Esophagus squamous epithelium (tissue), 5 donors: ENCODE measurements at regions not wholly inside any gene's neighbourhood (a gene's known extent, or its start where the extent isn't known, plus 50 kb on each side); places are given as distances from the start of the nearest gene placed in this dataset.

Source experiments
- DNase-seq: peaks from one replicate; lab custom pipeline; 2025; lab: John Stamatoyannopoulos, UW
- H3K27ac ChIP-seq, 4 donors: fragments of 200-600 bp; sonication (generic); one replicate each; pipeline ENCODE4 v1.5.1; 2016 to 2019; ENCODE audit warnings: mild to moderate bottlenecking in 1 of 4
- H3K27me3 ChIP-seq, 4 donors: fragments of 200-600 bp; sonication (generic); 1 replicate in 3 of 4; 2 replicates in 1 of 4; pipeline versions ENCODE4 v1.5.1 to v1.6.0; 2017 to 2021; ENCODE audit warnings: antibody characterized with exemption in 1 of 4
- H3K36me3 ChIP-seq, 3 donors: fragments of 200-600 bp; sonication (generic); one replicate each; pipeline ENCODE4 v1.5.1; 2016 to 2019
- H3K4me1 ChIP-seq, 3 donors: fragments of 200-600 bp; sonication (generic); one replicate each; pipeline ENCODE4 v1.5.1; 2017 to 2019
- H3K4me3 ChIP-seq, 4 donors: fragments of 200-600 bp; sonication (generic); 1 replicate in 3 of 4; 2 replicates in 1 of 4; pipeline ENCODE4 v1.5.1; 2016 to 2019; ENCODE audit warnings: mild to moderate bottlenecking in 2 of 4, moderate library complexity in 1 of 4
- H3K9me3 ChIP-seq, 3 donors: fragments of 200-600 bp; sonication (generic); one replicate each; pipeline ENCODE4 v1.5.1; 2016 to 2019
- CTCF ChIP-seq, 6 experiments: fragments of 450-650 bp in 4 of 6; fragments of 200-600 bp in 2 of 6; sonication (generic) in 2 of 6; IDR thresholded peaks; one replicate each; pipeline ENCODE4 v1.5.1; 2016 to 2019; ENCODE audit warnings: antibody characterized with exemption in 6 of 6, mild to moderate bottlenecking in 4 of 6, moderate library complexity in 4 of 6
- POLR2A ChIP-seq, 4 donors: fragments of 450-650 bp; IDR thresholded peaks; one replicate each; pipeline ENCODE4 v1.6.1; 2017; ENCODE audit warnings: antibody characterized with exemption in 4 of 4, mild to moderate bottlenecking in 4 of 4, moderate library complexity in 3 of 4
- WGBS, 2 donors: methylation state at CpG; one replicate each; pipeline ENCODE4 v1.1.5; 2018; 5-methylcytosine and 5-hydroxymethylcytosine counted together
- intact Hi-C: fragments of 100-400 bp; cut with DNase I; formaldehyde crosslinking; loops from one replicate; pipeline ENCODE4 v1.15.0; 2022
- donor health status: DM: yes; HTN: yes; CAD: no.

- intact Hi-C loops: no loop called here
- 91 to 95% methylated on average over 8 of the region's 8 CpGs for WGBS, 2 donors
- Histone ChIP-seq H3K27me3 (no peaks in the 10 kb centered on the region), H3K4me1 (peaks cover 0 to 9% (median 0%) of the 10 kb centered on the region in 3 donors), H3K36me3 (no peaks in the 10 kb centered on the region), H3K9me3 (no peaks in the 10 kb centered on the region), H3K4me3 (no peak overlapping the region), H3K27ac (no peak overlapping the region)
- DNase-seq: no peak
- TF ChIP-seq POLR2A (IDR thresholded peaks at IDR 0.05) (no peak), CTCF (IDR thresholded peaks at IDR 0.05) (no peak)
These were observed 358.0 kb upstream of the ZEB2 start for GRCh38 chr2:144877893-144878292.

- intact Hi-C loops: no loop called here
- DNase-seq: no peak
- TF ChIP-seq CTCF (IDR thresholded peaks at IDR 0.05): no peak
- TF ChIP-seq POLR2A (IDR thresholded peaks at IDR 0.05): no peak
- H3K36me3 ChIP-seq: no peaks in the 10 kb centered on the region
- H3K4me1 ChIP-seq: peaks cover 0 to 9% (median 0%) of the 10 kb centered on the region in 3 donors
- H3K4me3 ChIP-seq: no peak overlapping the region
- H3K27ac ChIP-seq: no peak overlapping the region
- no peaks in the 10 kb centered on the region for H3K9me3 ChIP-seq
- no peaks in the 10 kb centered on the region for H3K27me3 ChIP-seq
- WGBS, 2 donors: 71 to 83% methylated on average over 4 of the region's 4 CpGs
These were observed 356.1 kb upstream of the ZEB2 start for GRCh38 chr2:144876013-144876412.

- 60 to 63% methylated on average over 3 of the region's 3 CpGs for WGBS, 2 donors
- intact Hi-C loops: no loop called here
These were observed 355.5 kb upstream of the ZEB2 start for GRCh38 chr2:144875290-144875969.

GRCh38 chr2:144865670-144866069 is 345.8 kb upstream of the ZEB2 start:
- Histone ChIP-seq H3K4me1 (no peaks in the 10 kb centered on the region), H3K9me3 (no peaks in the 10 kb centered on the region), H3K4me3 (no peak overlapping the region), H3K27ac (no peak overlapping the region), H3K36me3 (no peaks in the 10 kb centered on the region), H3K27me3 (no peaks in the 10 kb centered on the region)
- no peak for DNase-seq
- intact Hi-C loops: no loop called here
- 90 to 94% methylated on average over 1 of the region's 1 CpG for WGBS, 2 donors
- TF ChIP-seq POLR2A (IDR thresholded peaks at IDR 0.05) (no peak), CTCF (IDR thresholded peaks at IDR 0.05) (no peak)

More at GRCh38 chr2:144875290-144875969, 355.5 kb upstream of the ZEB2 start:
- no peak overlapping the region for H3K4me3 ChIP-seq
- TF ChIP-seq CTCF (IDR thresholded peaks at IDR 0.05): no peak
- TF ChIP-seq POLR2A (IDR thresholded peaks at IDR 0.05): no peak
- H3K27ac ChIP-seq: no peak overlapping the region
- H3K27me3 ChIP-seq: no peaks in the 10 kb centered on the region
- no peaks in the 10 kb centered on the region for H3K36me3 ChIP-seq
- no peak for DNase-seq
- no peaks in the 10 kb centered on the region for H3K9me3 ChIP-seq
- peaks cover 0 to 9% (median 0%) of the 10 kb centered on the region in 3 donors for H3K4me1 ChIP-seq

DNA sequence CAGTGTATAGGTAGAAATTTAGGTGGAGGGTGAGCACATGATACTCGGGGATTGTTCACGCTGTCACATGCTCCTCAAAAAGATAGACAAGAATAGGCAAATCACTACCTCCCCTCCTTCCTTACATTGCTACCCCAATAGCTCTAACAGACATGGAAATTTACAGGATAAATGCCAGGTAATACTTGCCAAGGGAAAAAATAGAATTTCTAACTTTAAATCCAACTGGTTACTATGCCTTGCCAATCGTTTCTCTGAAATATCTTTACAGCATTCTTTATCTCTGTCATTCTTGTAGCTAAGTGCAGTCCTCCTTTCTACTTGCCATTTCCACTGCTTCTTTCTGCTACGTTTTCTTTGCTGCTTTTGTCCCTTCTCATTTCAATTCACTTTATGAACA is 339.8 kb upstream of the ZEB2 start:
- Histone ChIP-seq H3K36me3 (no peaks in the 10 kb centered on the region), H3K27ac (no peak overlapping the region), H3K27me3 (no peaks in the 10 kb centered on the region), H3K9me3 (no peaks in the 10 kb centered on the region), H3K4me3 (no peak overlapping the region), H3K4me1 (no peaks in the 10 kb centered on the region)
- intact Hi-C loops: no loop called here
- WGBS, 2 donors: 66 to 76% methylated on average over 4 of the region's 4 CpGs
- DNase-seq: no peak
- TF ChIP-seq POLR2A (IDR thresholded peaks at IDR 0.05) (no peak), CTCF (IDR thresholded peaks at IDR 0.05) (no peak)
